ENCODE measurements at regions not wholly inside any gene's neighbourhood (a gene's known extent, or its start where the extent isn't known, plus 50 kb on each side); places are given as distances from the start of the nearest gene placed in this dataset.
"Not testable (repeated sequence)": the region's sequence is repeated elsewhere in the genome, so short reads cannot be mapped to it uniquely, and the experiment has no call there.

- H3K27ac Mint-ChIP-seq; POLR2A ChIA-PET; H3K27me3 Mint-ChIP-seq; DNase-seq; intact Hi-C loops (cut with micrococcal nuclease); H3K9me3 Mint-ChIP-seq; H3K4me3 Mint-ChIP-seq; CTCF ChIA-PET: not testable (repeated sequence)
- Mint-ChIP-seq H3K4me1 (peaks cover 29% of the 10 kb centered on the region), H3K36me3 (ENCODE audit: low read depth) (peaks cover 24% of the 10 kb centered on the region)
- peak; percentile 61 for ATAC-seq (ENCODE audit: low read depth)
These were observed 57.6 kb upstream of the BOLA1 start for GRCh38 chr1:149841597-149842238.

GRCh38 chr1:149842458-149843064 is 56.8 kb upstream of the BOLA1 start:
- H3K9me3 Mint-ChIP-seq; H3K27me3 Mint-ChIP-seq; DNase-seq; H3K27ac Mint-ChIP-seq; H3K4me3 Mint-ChIP-seq; intact Hi-C loops (cut with micrococcal nuclease); CTCF ChIA-PET: not testable (repeated sequence)
- Mint-ChIP-seq H3K4me1 (peaks cover 37% of the 10 kb centered on the region), H3K36me3 (ENCODE audit: low read depth) (peaks cover 31% of the 10 kb centered on the region)
- POLR2A ChIA-PET: interaction anchor here (1.4 to 8.0 kb wide), 2 partner anchors 29 to 43 kb away, joined by 4 to 311 read pairs; a partner anchor contains a TSS
- peak; percentile 69 for ATAC-seq (ENCODE audit: low read depth)

- DNase-seq (no peak), ATAC-seq (ENCODE audit: low read depth) (no peak)
- TF ChIP-seq, protein P1, sequence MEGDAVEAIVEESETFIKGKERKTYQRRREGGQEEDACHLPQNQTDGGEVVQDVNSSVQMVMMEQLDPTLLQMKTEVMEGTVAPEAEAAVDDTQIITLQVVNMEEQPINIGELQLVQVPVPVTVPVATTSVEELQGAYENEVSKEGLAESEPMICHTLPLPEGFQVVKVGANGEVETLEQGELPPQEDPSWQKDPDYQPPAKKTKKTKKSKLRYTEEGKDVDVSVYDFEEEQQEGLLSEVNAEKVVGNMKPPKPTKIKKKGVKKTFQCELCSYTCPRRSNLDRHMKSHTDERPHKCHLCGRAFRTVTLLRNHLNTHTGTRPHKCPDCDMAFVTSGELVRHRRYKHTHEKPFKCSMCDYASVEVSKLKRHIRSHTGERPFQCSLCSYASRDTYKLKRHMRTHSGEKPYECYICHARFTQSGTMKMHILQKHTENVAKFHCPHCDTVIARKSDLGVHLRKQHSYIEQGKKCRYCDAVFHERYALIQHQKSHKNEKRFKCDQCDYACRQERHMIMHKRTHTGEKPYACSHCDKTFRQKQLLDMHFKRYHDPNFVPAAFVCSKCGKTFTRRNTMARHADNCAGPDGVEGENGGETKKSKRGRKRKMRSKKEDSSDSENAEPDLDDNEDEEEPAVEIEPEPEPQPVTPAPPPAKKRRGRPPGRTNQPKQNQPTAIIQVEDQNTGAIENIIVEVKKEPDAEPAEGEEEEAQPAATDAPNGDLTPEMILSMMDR (IDR thresholded peaks at IDR 0.05): no peak
- intact Hi-C loops (cut with micrococcal nuclease): no loop called here
- ChIA-PET POLR2A (interaction anchor here (0.6 to 8.0 kb wide), 9 partner anchors 30 to 520 kb away, joined by 3 to 311 read pairs (median 4); partner anchors contain the start of genes RPRD2 and SF3B4), CTCF (interaction anchor here (0.7 to 1.4 kb wide), 2 partner anchors 44 to 322 kb away, joined by 3 read pairs; a partner anchor contains a TSS)
- Mint-ChIP-seq H3K4me3 (peak overlapping the region; percentile 85), H3K27ac (peak overlapping the region; percentile 85), H3K9me3 (no peaks in the 10 kb centered on the region), H3K36me3 (ENCODE audit: low read depth) (peaks cover 37% of the 10 kb centered on the region), H3K4me1 (peaks cover 46% of the 10 kb centered on the region), H3K27me3 (no peaks in the 10 kb centered on the region)
These were observed 55.8 kb upstream of the BOLA1 start for GRCh38 chr1:149843431-149844041.

DNA sequence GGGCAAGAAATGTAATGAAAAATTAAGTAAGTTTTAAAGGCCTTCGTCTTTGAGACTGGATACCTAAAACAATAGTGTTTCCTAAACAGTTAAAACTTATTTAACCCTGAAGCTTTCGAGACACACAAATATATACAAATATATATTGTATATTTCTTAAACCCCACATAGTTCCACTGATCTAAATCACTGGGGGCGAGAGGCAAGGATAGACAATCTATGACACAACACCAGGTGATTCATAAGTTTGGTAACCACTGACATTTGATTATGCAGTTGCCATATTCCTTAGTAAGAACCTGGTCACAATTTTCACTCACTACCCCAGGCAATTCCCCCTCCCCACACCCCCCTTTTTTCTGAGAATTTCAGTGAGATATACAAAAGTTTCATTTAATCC is 55.3 kb upstream of the BOLA1 start:
- Mint-ChIP-seq H3K36me3 (ENCODE audit: low read depth) (peaks cover 37% of the 10 kb centered on the region), H3K4me1 (peaks cover 51% of the 10 kb centered on the region), H3K27ac (peak overlapping the region; percentile 85), H3K27me3 (no peaks in the 10 kb centered on the region), H3K4me3 (peak overlapping the region; percentile 85), H3K9me3 (no peaks in the 10 kb centered on the region)
- ChIA-PET CTCF (interaction anchor here (0.7 to 1.4 kb wide), 2 partner anchors 44 to 322 kb away, joined by 3 read pairs; a partner anchor contains a TSS), POLR2A (interaction anchor here (0.6 to 8.0 kb wide), 8 partner anchors 31 to 520 kb away, joined by 3 to 311 read pairs (median 4); partner anchors contain the start of genes RPRD2 and SF3B4)
- TF ChIP-seq, protein P1 (IDR thresholded peaks at IDR 0.05): no peak
- ATAC-seq (ENCODE audit: low read depth) (no peak), DNase-seq (no peak)
- intact Hi-C loops (cut with micrococcal nuclease): no loop called here

DNA sequence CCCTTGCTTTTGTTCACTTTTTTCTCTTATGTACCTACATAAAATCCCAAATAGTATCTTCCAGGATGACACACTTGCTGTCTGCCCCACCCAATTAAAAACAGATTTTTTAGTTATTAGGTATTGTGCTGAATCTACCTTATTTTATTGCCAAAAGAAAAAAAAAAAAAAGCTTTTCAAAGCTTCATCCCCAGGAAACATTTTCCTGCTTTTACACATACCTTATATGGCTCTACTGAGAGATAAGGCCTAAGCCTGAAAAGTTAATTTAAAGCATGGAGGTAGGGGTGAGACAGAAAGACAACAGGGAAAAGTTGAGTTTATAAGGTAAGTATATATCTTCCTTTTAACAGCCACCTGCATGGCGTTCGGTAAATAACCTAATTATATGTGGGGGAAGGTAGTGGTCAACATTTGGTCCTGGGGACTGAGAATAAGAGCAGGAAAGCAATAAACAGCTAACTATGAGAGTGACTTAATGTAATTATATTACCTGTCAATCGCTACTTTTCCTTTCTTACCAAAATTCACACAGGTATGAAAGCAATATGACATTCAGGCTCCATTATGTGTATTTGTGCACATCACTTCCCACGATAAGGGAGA is 54.6 kb upstream of the BOLA1 start:
- CTCF ChIA-PET: interaction anchor here (1.4 kb wide), 1 partner anchor 43 kb away, joined by 3 read pairs; a partner anchor contains a TSS
- Mint-ChIP-seq H3K4me3 (peak overlapping the region; percentile 42), H3K4me1 (peaks cover 58% of the 10 kb centered on the region), H3K27me3 (no peaks in the 10 kb centered on the region), H3K27ac (peak overlapping the region; percentile 70), H3K9me3 (no peaks in the 10 kb centered on the region), H3K36me3 (ENCODE audit: low read depth) (peaks cover 38% of the 10 kb centered on the region)
- POLR2A ChIA-PET: interaction anchor here (1.0 to 8.0 kb wide), 3 partner anchors 41 to 308 kb away, joined by 3 to 311 read pairs (median 4); a partner anchor contains a TSS
- ATAC-seq (ENCODE audit: low read depth): no peak
- TF ChIP-seq, protein P1 (IDR thresholded peaks at IDR 0.05): no peak
- intact Hi-C loops (cut with micrococcal nuclease): no loop called here
- no peak for DNase-seq

All from activated B cell treated with CpG ODN at 0.5 μM for 24 hours (primary cell).